ENCODE measurements at regions not wholly inside any gene's neighbourhood (a gene's known extent, or its start where the extent isn't known, plus 50 kb on each side); places are given as distances from the start of the nearest gene placed in this dataset.

DNA sequence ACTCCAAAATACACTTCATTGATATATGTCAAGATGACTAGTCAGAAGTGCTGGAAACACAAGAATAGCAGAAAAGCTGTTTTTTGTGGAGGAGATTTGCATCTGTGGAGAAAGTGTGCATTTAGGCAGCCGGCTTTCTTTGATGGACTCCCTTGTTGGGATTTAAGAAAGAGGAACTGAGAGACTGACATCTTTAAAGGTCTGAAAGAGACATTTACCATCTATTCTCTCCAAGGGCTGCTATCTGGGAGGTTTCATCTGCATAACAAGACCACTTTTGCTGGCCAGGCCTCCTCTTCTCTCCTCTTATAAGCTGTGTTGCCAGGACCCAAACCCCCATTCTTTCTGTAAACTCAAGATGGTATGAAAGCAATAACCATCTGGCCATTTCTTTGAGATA is 1065.0 kb downstream of the NLGN4X start:
- H3K27me3 Mint-ChIP-seq (ENCODE audit: insufficient read depth), result no peaks in the 10 kb centered on the region
- H3K36me3 Mint-ChIP-seq (ENCODE audit: low read depth), result no peaks in the 10 kb centered on the region
- no peak overlapping the region for H3K4me3 Mint-ChIP-seq
- H3K27ac Mint-ChIP-seq, result no peak overlapping the region
- TF ChIP-seq, protein P1, sequence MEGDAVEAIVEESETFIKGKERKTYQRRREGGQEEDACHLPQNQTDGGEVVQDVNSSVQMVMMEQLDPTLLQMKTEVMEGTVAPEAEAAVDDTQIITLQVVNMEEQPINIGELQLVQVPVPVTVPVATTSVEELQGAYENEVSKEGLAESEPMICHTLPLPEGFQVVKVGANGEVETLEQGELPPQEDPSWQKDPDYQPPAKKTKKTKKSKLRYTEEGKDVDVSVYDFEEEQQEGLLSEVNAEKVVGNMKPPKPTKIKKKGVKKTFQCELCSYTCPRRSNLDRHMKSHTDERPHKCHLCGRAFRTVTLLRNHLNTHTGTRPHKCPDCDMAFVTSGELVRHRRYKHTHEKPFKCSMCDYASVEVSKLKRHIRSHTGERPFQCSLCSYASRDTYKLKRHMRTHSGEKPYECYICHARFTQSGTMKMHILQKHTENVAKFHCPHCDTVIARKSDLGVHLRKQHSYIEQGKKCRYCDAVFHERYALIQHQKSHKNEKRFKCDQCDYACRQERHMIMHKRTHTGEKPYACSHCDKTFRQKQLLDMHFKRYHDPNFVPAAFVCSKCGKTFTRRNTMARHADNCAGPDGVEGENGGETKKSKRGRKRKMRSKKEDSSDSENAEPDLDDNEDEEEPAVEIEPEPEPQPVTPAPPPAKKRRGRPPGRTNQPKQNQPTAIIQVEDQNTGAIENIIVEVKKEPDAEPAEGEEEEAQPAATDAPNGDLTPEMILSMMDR (IDR thresholded peaks at IDR 0.05), result no peak
- no peak for DNase-seq
- no peaks in the 10 kb centered on the region for H3K4me1 Mint-ChIP-seq (ENCODE audit: low read depth)
- H3K9me3 Mint-ChIP-seq, result peaks cover 8% of the 10 kb centered on the region

DNA sequence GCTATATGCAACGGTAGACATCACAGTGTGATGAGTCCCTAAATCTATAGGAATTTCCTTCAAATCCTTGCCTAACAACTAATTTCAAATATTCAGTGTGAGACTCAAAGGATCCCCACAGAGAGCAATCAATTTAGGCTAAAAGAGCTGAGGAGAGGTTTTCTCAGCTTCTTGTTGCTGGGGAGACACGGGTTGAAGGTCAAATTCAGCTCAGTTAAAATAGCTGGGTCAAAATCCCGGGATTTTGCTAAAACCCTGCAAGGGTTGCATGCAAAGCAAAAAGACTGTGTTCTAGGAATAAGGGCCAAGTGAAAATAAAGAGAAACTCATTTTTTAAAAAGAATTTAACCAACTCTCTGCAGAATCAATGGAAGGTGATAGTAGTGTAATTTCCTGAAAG is 1073.4 kb downstream of the NLGN4X start:
- H3K27ac Mint-ChIP-seq, result no peak overlapping the region
- DNase-seq, result no peak
- no peaks in the 10 kb centered on the region for H3K36me3 Mint-ChIP-seq (ENCODE audit: low read depth)
- H3K27me3 Mint-ChIP-seq (ENCODE audit: insufficient read depth), result no peaks in the 10 kb centered on the region
- H3K4me3 Mint-ChIP-seq, result no peak overlapping the region
- TF ChIP-seq, protein P1 (IDR thresholded peaks at IDR 0.05), result no peak
- H3K9me3 Mint-ChIP-seq, result 0 out of 2 replicates have a peak, but pooled peaks cover 3% of the 10 kb centered on the region
- no peaks in the 10 kb centered on the region for H3K4me1 Mint-ChIP-seq (ENCODE audit: low read depth)

DNA sequence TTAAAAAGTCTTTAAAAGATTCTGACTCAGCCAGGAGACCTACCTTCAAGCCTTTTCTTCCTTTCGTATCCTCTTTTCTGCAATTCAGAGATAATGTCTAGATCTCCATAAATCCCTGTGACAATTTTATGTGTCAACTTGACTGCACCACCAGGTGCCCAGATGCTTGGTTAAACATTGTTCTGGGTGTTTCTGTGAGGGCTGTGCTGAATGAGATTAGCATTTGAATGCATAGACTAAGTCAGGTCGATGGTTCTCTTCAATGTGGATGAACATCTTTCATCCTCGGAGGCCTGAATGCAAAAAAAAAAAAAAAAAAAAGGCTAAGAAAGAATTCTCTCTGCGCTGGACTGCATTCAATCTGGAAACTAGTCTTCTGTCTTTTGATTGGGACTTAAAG is 1082.7 kb downstream of the NLGN4X start:
- Mint-ChIP-seq H3K36me3 (ENCODE audit: low read depth) (no peaks in the 10 kb centered on the region), H3K9me3 (peaks cover 15% of the 10 kb centered on the region), H3K4me1 (ENCODE audit: low read depth) (no peaks in the 10 kb centered on the region), H3K27ac (no peak overlapping the region), H3K27me3 (ENCODE audit: insufficient read depth) (no peaks in the 10 kb centered on the region), H3K4me3 (no peak overlapping the region)
- DNase-seq, result no peak
- TF ChIP-seq, protein P1 (IDR thresholded peaks at IDR 0.05), result no peak

DNA sequence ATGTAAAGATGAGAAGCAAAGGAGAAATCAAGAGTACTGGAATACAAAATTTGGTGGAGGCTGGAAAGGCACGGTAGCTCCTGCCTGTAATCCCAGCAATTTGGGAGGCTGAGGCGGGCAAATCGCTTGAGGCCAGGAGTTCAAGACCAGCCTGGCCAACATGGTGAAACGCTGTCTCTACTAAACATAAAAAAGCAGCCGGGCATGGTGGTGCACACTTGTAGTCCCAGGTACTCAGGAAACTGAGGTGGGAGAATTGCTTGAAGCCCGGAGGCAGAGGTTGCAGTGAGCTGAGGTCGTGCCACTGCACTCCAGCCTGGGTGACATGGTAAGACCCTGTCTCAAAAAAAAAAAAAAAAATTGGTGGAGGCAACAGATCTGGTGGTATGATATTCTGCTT is 1086.0 kb downstream of the NLGN4X start:
- H3K4me1 Mint-ChIP-seq (ENCODE audit: low read depth), result no peaks in the 10 kb centered on the region
- TF ChIP-seq, protein P1 (IDR thresholded peaks at IDR 0.05), result no peak
- no peaks in the 10 kb centered on the region for H3K36me3 Mint-ChIP-seq (ENCODE audit: low read depth)
- H3K27me3 Mint-ChIP-seq (ENCODE audit: insufficient read depth), result no peaks in the 10 kb centered on the region
- peaks cover 5% of the 10 kb centered on the region for H3K9me3 Mint-ChIP-seq
- no peak for DNase-seq
- no peak overlapping the region for H3K27ac Mint-ChIP-seq
- no peak overlapping the region for H3K4me3 Mint-ChIP-seq

DNA sequence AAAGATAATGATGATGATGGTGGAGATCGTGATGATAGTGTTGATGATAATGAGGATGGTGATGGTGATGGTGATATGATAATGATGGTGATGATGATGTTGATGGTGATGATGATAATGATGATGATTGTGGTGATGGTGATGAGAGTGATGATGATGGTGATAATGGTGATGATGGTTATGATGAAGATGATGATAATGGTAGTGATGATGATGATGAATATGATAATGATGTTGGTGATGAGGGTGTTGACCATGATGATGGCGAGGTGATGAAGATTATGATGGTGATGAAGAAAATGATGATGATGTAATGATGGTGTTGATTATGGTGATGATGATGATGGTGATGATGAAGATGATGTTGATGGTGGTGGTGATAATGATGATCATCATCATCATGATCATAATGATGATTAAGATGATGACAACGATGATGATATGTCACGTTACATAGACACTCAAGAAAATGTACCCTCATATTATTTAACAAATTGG is 1106.4 kb downstream of the NLGN4X start:
- TF ChIP-seq, protein P1 (IDR thresholded peaks at IDR 0.05), result no peak
- peaks cover 16% of the 10 kb centered on the region for H3K9me3 Mint-ChIP-seq
- DNase-seq, result no peak
- no peaks in the 10 kb centered on the region for H3K4me1 Mint-ChIP-seq (ENCODE audit: low read depth)
- no peaks in the 10 kb centered on the region for H3K36me3 Mint-ChIP-seq (ENCODE audit: low read depth)
- no peak overlapping the region for H3K27ac Mint-ChIP-seq
- no peaks in the 10 kb centered on the region for H3K27me3 Mint-ChIP-seq (ENCODE audit: insufficient read depth)
- no peak overlapping the region for H3K4me3 Mint-ChIP-seq

DNA sequence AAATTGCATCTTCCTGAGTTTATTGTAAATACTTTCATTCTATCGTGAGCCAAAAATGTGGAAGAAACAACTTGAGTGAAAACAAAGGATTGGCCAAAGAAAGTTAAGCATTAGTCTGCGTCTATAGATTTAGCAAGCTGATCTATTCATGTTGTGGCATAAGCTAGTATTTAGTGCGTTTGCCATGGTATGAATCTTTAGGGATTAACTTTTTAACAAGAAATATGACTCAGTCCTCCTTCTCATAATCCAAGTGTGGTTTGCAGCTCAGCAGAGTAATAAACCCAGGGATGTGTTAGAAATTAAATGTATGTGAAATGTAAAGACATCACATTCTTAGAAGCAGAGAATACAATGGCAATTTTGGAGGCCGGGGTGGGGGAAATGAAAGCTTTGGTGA is 1110.9 kb downstream of the NLGN4X start:
- TF ChIP-seq, protein P1 (IDR thresholded peaks at IDR 0.05), result no peak
- no peak overlapping the region for H3K27ac Mint-ChIP-seq

More for the DNA sequence above, 1110.9 kb downstream of the NLGN4X start:
- Mint-ChIP-seq H3K27me3 (ENCODE audit: insufficient read depth) (no peaks in the 10 kb centered on the region), H3K36me3 (ENCODE audit: low read depth) (no peaks in the 10 kb centered on the region), H3K4me1 (ENCODE audit: low read depth) (no peaks in the 10 kb centered on the region), H3K4me3 (no peak overlapping the region), H3K9me3 (peaks cover 5% of the 10 kb centered on the region; the same call in 1 of the 2 replicates)
- DNase-seq, result no peak
